Keratinocyte (primary cell): ENCODE measurements at regions not wholly inside any gene's neighbourhood (a gene's known extent, or its start where the extent isn't known, plus 50 kb on each side); places are given as distances from the start of the nearest gene placed in this dataset.

Experiments
- DNase-seq: peaks from one replicate; pipeline ENCODE4 v3.0.0-alpha.2; 2011; ENCODE audit warnings: low read depth, missing footprints, low spot score
- FAIRE-seq: peaks from 2 replicates; lab custom pipeline; 2011; peaks lifted over from hg19 to GRCh38; lab: Jason Lieb, UNC
- H2AFZ ChIP-seq: 2 replicates; pipeline ENCODE4 v1.6.0; 2012; ENCODE audit warnings: low read length, control low read depth, inconsistent platforms; ENCODE audit not compliant: control insufficient read depth
- H3K27ac ChIP-seq: 2 replicates; pipeline ENCODE4 v1.5.1; 2011; ENCODE audit warnings: low read length; ENCODE audit not compliant: control insufficient read depth, insufficient read depth
- H3K27me3 ChIP-seq: 3 replicates; pipeline ENCODE4 v1.6.0; 2011; ENCODE audit warnings: low read length; ENCODE audit not compliant: control insufficient read depth, insufficient read depth; ENCODE audit errors: extremely low read depth
- H3K36me3 ChIP-seq, 2 experiments: 2 replicates in 1 of 2; 3 replicates in 1 of 2; pipeline ENCODE4 v1.5.1; 2011; ENCODE audit warnings: low read length in 2 of 2, mild to moderate bottlenecking in 1 of 2; ENCODE audit not compliant: control insufficient read depth in 2 of 2, insufficient read depth in 2 of 2; ENCODE audit errors: extremely low read depth in 1 of 2
- H3K4me1 ChIP-seq: 3 replicates; pipeline ENCODE4 v1.5.1; 2011; ENCODE audit warnings: low read length; ENCODE audit not compliant: control insufficient read depth, insufficient read depth; ENCODE audit errors: extremely low read depth
- H3K4me2 ChIP-seq: 3 replicates; pipeline ENCODE4 v1.6.0; 2011; ENCODE audit warnings: low read depth, low read length; ENCODE audit not compliant: control insufficient read depth, insufficient read depth; ENCODE audit errors: extremely low read depth
- H3K4me3 ChIP-seq, 3 experiments: fragments of 200-600 bp in 1 of 3; sonication (generic) in 1 of 3; 2 replicates in 2 of 3; 3 replicates in 1 of 3; pipeline ENCODE4 v1.5.1; 2011 to 2016; ENCODE audit warnings: low read length in 3 of 3, mild to moderate bottlenecking in 3 of 3, control low read depth in 2 of 3, inconsistent platforms in 1 of 3, low read depth in 1 of 3, mixed read lengths in 1 of 3, mixed run types in 1 of 3, moderate library complexity in 1 of 3; ENCODE audit not compliant: control insufficient read depth in 2 of 3, insufficient read depth in 2 of 3; ENCODE audit errors: extremely low read depth in 1 of 3
- H3K79me2 ChIP-seq: 2 replicates; pipeline ENCODE4 v1.6.0; 2012; ENCODE audit warnings: low read length; ENCODE audit not compliant: control insufficient read depth, insufficient read depth
- H3K9ac ChIP-seq: 3 replicates; pipeline ENCODE4 v1.6.0; 2011; ENCODE audit warnings: low read length; ENCODE audit not compliant: control insufficient read depth, insufficient read depth; ENCODE audit errors: extremely low read depth
- H3K9me1 ChIP-seq: 3 replicates; pipeline ENCODE4 v1.6.0; 2011; ENCODE audit warnings: low read length; ENCODE audit not compliant: control insufficient read depth, insufficient read depth; ENCODE audit errors: extremely low read depth
- H3K9me3 ChIP-seq: 2 replicates; pipeline ENCODE4 v1.5.1; 2012; ENCODE audit warnings: low read depth, low read length; ENCODE audit not compliant: control insufficient read depth
- H4K20me1 ChIP-seq: 3 replicates; pipeline ENCODE4 v1.6.0; 2011; ENCODE audit warnings: low read length; ENCODE audit not compliant: control insufficient read depth, insufficient read depth; ENCODE audit errors: extremely low read depth
- CTCF ChIP-seq, 3 experiments: IDR thresholded peaks in 1 of 3; conservative IDR thresholded peaks in 1 of 3; optimal IDR thresholded peaks in 1 of 3; 2 replicates in 2 of 3; 3 replicates in 1 of 3; pipeline versions ENCODE3 to v1.5.1; 2011; ENCODE audit warnings: low read length in 3 of 3, mild to moderate bottlenecking in 3 of 3, moderate library complexity in 2 of 3, control low read depth in 1 of 3, inconsistent platforms in 1 of 3; ENCODE audit not compliant: insufficient read depth in 2 of 3; ENCODE audit errors: extremely low read depth in 1 of 3
- EZH2 ChIP-seq: IDR thresholded peaks from one replicate; pipeline ENCODE4 v1.6.1; 2012; ENCODE audit warnings: inconsistent platforms, mild to moderate bottlenecking, low read length, moderate library complexity
- dilution Hi-C: fragments of 300-500 bp; cut with MboI; formaldehyde crosslinking; loops from one replicate; pipeline ENCODE4 v1.7.0; 2020; ENCODE audit warnings: low sequenced_read_pairs; ENCODE audit not compliant: extremely low pct_ligation_motif_present

GRCh38 chr3:194766845-194767244 lies 81.2 kb downstream of the FAM43A start:
- H3K9me1 ChIP-seq: no peaks in the 10 kb centered on the region
- no peak overlapping the region for H3K9ac ChIP-seq
- peaks cover 4% of the 10 kb centered on the region for H3K4me1 ChIP-seq
- H3K27ac ChIP-seq: no peak overlapping the region
- no peak for FAIRE-seq
- H2AFZ ChIP-seq: no peak overlapping the region
- dilution Hi-C loops: no loop called here
- H3K79me2 ChIP-seq: no peaks in the 10 kb centered on the region
- no peak overlapping the region for H3K4me3 ChIP-seq
- H3K27me3 ChIP-seq: no peaks in the 10 kb centered on the region
- H3K36me3 ChIP-seq: no peaks in the 10 kb centered on the region
- H3K9me3 ChIP-seq: no peaks in the 10 kb centered on the region
- no peak for DNase-seq
- no peak for TF ChIP-seq CTCF (optimal IDR thresholded peaks at IDR 0.05 in 1 of 3, IDR thresholded peaks at IDR 0.05 in 1 of 3, conservative IDR thresholded peaks at IDR 0.05 in 1 of 3; ENCODE audit: extremely low read depth in 1 of 3, insufficient read depth in 2 of 3, low read length in 3 of 3)
- no peak for TF ChIP-seq EZH2
- no peaks in the 10 kb centered on the region for H4K20me1 ChIP-seq
- H3K4me2 ChIP-seq: no peak overlapping the region

DNA sequence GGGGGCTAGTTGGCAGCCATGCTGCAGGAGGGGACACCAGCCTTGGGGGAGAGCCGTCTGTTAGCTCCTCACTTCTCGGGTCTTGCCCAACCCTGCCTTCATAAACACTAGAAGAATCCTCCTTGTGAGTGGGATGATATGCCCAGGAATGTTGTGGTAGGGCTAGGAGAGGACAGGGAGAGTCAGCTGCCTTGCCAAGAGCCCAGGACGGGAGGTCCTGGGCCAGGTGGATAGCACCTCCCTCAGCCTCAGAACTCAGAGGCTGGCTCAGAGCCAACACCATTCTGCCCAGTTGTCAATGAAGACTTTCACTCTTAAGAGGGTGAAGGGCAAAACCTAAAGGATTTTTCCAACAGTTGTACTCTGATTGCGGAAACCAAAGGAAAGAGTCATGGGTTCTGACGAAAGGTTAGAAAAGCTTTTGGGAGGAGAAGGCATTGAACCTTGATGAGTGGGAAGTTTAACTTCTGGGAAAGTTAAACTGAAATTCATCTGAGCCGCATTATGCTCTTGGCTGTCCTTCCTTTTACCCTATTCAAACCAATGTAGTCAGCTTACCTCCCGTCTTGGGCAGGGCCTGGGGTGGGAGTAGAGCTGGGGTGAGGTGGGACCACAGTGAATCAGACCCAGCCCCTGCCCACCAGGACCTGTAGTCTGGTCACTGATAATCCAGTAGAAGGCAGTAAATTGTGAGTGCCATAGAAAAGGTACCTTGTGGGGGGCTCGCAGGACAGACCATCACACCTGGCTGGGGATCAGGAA lies 81.9 kb downstream of the FAM43A start:
- H3K79me2 ChIP-seq: no peaks in the 10 kb centered on the region
- TF ChIP-seq EZH2 (no peak), CTCF (optimal IDR thresholded peaks at IDR 0.05 in 1 of 3, IDR thresholded peaks at IDR 0.05 in 1 of 3, conservative IDR thresholded peaks at IDR 0.05 in 1 of 3; ENCODE audit: extremely low read depth in 1 of 3, insufficient read depth in 2 of 3, low read length in 3 of 3) (no peak)
- H3K4me3 ChIP-seq: no peak overlapping the region
- H3K4me2 ChIP-seq: no peak overlapping the region
- no peaks in the 10 kb centered on the region for H4K20me1 ChIP-seq
- peaks cover 3% of the 10 kb centered on the region for H3K9me1 ChIP-seq
- dilution Hi-C loops: no loop called here
- no peaks in the 10 kb centered on the region for H3K9me3 ChIP-seq
- no peak overlapping the region for H3K9ac ChIP-seq
- no peak overlapping the region for H3K27ac ChIP-seq
- DNase-seq (no peak), FAIRE-seq (no peak)
- no peak overlapping the region for H2AFZ ChIP-seq
- H3K4me1 ChIP-seq: peaks cover 10% of the 10 kb centered on the region
- H3K27me3 ChIP-seq: no peaks in the 10 kb centered on the region
- no peaks in the 10 kb centered on the region for H3K36me3 ChIP-seq
